ENCODE measurements at regions not wholly inside any gene's neighbourhood (a gene's known extent, or its start where the extent isn't known, plus 50 kb on each side); places are given as distances from the start of the nearest gene placed in this dataset.
A peak's percentile ranks its signal among the peaks of the same experiment; 100 is the strongest.
"Not testable (repeated sequence)": the region's sequence is repeated elsewhere in the genome, so short reads cannot be mapped to it uniquely, and the experiment has no call there.

- TF ChIP-seq, protein P1, sequence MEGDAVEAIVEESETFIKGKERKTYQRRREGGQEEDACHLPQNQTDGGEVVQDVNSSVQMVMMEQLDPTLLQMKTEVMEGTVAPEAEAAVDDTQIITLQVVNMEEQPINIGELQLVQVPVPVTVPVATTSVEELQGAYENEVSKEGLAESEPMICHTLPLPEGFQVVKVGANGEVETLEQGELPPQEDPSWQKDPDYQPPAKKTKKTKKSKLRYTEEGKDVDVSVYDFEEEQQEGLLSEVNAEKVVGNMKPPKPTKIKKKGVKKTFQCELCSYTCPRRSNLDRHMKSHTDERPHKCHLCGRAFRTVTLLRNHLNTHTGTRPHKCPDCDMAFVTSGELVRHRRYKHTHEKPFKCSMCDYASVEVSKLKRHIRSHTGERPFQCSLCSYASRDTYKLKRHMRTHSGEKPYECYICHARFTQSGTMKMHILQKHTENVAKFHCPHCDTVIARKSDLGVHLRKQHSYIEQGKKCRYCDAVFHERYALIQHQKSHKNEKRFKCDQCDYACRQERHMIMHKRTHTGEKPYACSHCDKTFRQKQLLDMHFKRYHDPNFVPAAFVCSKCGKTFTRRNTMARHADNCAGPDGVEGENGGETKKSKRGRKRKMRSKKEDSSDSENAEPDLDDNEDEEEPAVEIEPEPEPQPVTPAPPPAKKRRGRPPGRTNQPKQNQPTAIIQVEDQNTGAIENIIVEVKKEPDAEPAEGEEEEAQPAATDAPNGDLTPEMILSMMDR (IDR thresholded peaks at IDR 0.05), result no peak
- DNase-seq, result no peak
- intact Hi-C loops (cut with DNase I), result no loop called here
- no peaks in the 10 kb centered on the region for H3K9me3 ChIP-seq
- no peak overlapping the region for H3K4me3 ChIP-seq
- no peaks in the 10 kb centered on the region for H3K4me1 ChIP-seq
- H3K27ac ChIP-seq, result no peak overlapping the region
- no peaks in the 10 kb centered on the region for H3K27me3 ChIP-seq
- no peaks in the 10 kb centered on the region for H3K36me3 ChIP-seq
- no peak for ATAC-seq
Observed at GRCh38 chr3:21234933-21235332, 516.1 kb downstream of the ZNF385D start.

- DNase-seq, result no peak
- intact Hi-C loops (cut with DNase I), result no loop called here
- ATAC-seq, result no peak
- H3K27me3 ChIP-seq, result no peaks in the 10 kb centered on the region
- no peaks in the 10 kb centered on the region for H3K4me1 ChIP-seq
- H3K27ac ChIP-seq, result no peak overlapping the region
- TF ChIP-seq, protein P1 (IDR thresholded peaks at IDR 0.05), result no peak
- H3K9me3 ChIP-seq, result peaks cover 0 to 5% of the 10 kb centered on the region in 2 donors
- H3K36me3 ChIP-seq, result no peaks in the 10 kb centered on the region
- no peak overlapping the region for H3K4me3 ChIP-seq
Observed at GRCh38 chr3:21229426-21230135, 521.4 kb downstream of the ZNF385D start.

GRCh38 chr3:21226086-21226485 lies 524.9 kb downstream of the ZNF385D start:
- Histone ChIP-seq H3K27me3 (no peaks in the 10 kb centered on the region), H3K4me3 (no peak overlapping the region), H3K4me1 (no peaks in the 10 kb centered on the region), H3K27ac (no peak overlapping the region), H3K9me3 (peaks cover 0 to 5% of the 10 kb centered on the region in 2 donors), H3K36me3 (no peaks in the 10 kb centered on the region)
- no peak for ATAC-seq
- peak in 2 of 4 donors; percentile 5 to 53 for DNase-seq
- TF ChIP-seq, protein P1 (IDR thresholded peaks at IDR 0.05), result no peak
- intact Hi-C loops (cut with DNase I), result no loop called here

DNA sequence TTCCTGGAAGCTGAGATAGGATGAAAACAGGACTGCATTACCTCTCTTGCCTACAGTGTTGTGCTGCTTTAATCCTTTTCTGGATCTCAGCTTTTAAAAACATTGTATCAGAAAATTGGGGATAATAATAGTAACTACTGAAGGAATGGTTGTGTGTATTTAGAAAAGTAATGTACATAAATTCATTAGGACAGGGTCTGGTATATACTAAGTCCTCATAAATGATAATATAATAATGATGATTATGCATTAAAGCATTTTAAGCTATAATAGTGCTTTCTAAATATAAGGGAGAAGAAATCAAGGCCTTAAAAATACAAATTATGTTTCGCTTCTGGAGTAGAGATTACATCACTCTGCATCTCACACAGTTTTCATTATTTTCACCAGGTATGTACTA lies 530.1 kb downstream of the ZNF385D start:
- Histone ChIP-seq H3K27ac (no peak overlapping the region), H3K27me3 (no peaks in the 10 kb centered on the region), H3K36me3 (no peaks in the 10 kb centered on the region), H3K4me3 (no peak overlapping the region), H3K9me3 (peaks cover 0 to 15% of the 10 kb centered on the region in 2 donors), H3K4me1 (no peaks in the 10 kb centered on the region)
- TF ChIP-seq, protein P1 (IDR thresholded peaks at IDR 0.05), result no peak
- DNase-seq, result no peak
- no peak for ATAC-seq
- intact Hi-C loops (cut with DNase I), result no loop called here

GRCh38 chr3:21216598-21216997 lies 534.4 kb downstream of the ZNF385D start:
- intact Hi-C loops (cut with DNase I), result no loop called here
- Histone ChIP-seq H3K4me3 (no peak overlapping the region), H3K9me3 (peaks cover 0 to 42% of the 10 kb centered on the region in 2 donors), H3K4me1 (no peaks in the 10 kb centered on the region), H3K27ac (no peak overlapping the region), H3K36me3 (no peaks in the 10 kb centered on the region), H3K27me3 (no peaks in the 10 kb centered on the region)
- TF ChIP-seq, protein P1 (IDR thresholded peaks at IDR 0.05), result no peak
- DNase-seq (no peak), ATAC-seq (no peak)

DNA sequence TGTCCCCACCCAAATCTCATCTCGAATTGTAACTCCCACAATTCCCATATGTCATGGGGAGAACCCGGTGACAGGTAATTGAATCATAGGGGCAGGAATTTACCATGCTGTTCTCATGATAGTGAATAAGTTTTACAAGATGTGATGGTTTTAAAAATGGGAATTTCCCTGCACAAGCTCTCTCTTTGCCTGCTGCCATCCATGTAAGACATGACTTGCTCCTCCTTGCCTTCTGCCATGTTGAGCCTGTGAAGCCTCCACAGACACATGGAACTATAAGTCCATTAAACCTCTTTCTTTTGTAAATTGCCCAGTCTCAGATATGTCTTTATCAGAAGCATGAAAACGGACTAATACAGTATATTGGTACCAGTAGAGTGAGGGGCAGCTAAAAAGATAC lies 546.9 kb downstream of the ZNF385D start:
- ATAC-seq; H3K27ac ChIP-seq; DNase-seq; H3K36me3 ChIP-seq; H3K27me3 ChIP-seq; H3K4me3 ChIP-seq; H3K4me1 ChIP-seq; intact Hi-C loops (cut with DNase I): not testable (repeated sequence)
- peaks cover 0 to 55% of the 10 kb centered on the region in 2 donors for H3K9me3 ChIP-seq

Measured in left lung (tissue), 4 donors.